ENCODE measurements at regions not wholly inside any gene's neighbourhood (a gene's known extent, or its start where the extent isn't known, plus 50 kb on each side); places are given as distances from the start of the nearest gene placed in this dataset.
"Not testable (repeated sequence)": the region's sequence is repeated elsewhere in the genome, so short reads cannot be mapped to it uniquely, and the experiment has no call there.

- no peak for DNase-seq
Measured at GRCh38 chr16:8183176-8184099, 406.9 kb downstream of the TMEM114 start.

GRCh38 chr16:8182761-8183160 lies 407.6 kb downstream of the TMEM114 start:
- DNase-seq = no peak

- DNase-seq = no peak
Measured at GRCh38 chr16:8179615-8180014, 410.7 kb downstream of the TMEM114 start.

- no peak for DNase-seq
Measured at GRCh38 chr16:8178271-8178670, 412.0 kb downstream of the TMEM114 start.

GRCh38 chr16:8175411-8175810 lies 414.9 kb downstream of the TMEM114 start:
- DNase-seq = no peak

GRCh38 chr16:8173111-8173644 lies 417.1 kb downstream of the TMEM114 start:
- peak; percentile 31 for DNase-seq

- no peak for DNase-seq
Measured at GRCh38 chr16:8172551-8172950, 417.8 kb downstream of the TMEM114 start.

GRCh38 chr16:8168016-8168415 lies 422.3 kb downstream of the TMEM114 start:
- no peak for DNase-seq

- no peak for DNase-seq
Measured at GRCh38 chr16:8167436-8167835, 422.9 kb downstream of the TMEM114 start.

GRCh38 chr16:8158051-8158450 lies 432.3 kb downstream of the TMEM114 start:
- no peak for DNase-seq

- DNase-seq = no peak
Measured at GRCh38 chr16:8155275-8155674, 435.0 kb downstream of the TMEM114 start.

GRCh38 chr16:8146256-8147012 lies 443.9 kb downstream of the TMEM114 start:
- DNase-seq = no peak

GRCh38 chr16:8138666-8139065 lies 451.6 kb downstream of the TMEM114 start:
- DNase-seq = no peak

GRCh38 chr16:8137606-8138005 lies 452.7 kb downstream of the TMEM114 start:
- DNase-seq = no peak

GRCh38 chr16:8130197-8130596 lies 460.1 kb downstream of the TMEM114 start:
- no peak for DNase-seq

- DNase-seq = no peak
Measured at GRCh38 chr16:8127070-8127469, 463.2 kb downstream of the TMEM114 start.

GRCh38 chr16:8126313-8126712 lies 464.0 kb downstream of the TMEM114 start:
- DNase-seq = no peak

GRCh38 chr16:8120001-8120400 lies 470.3 kb downstream of the TMEM114 start:
- DNase-seq = no peak

- no peak for DNase-seq
Measured at GRCh38 chr16:8115814-8116213, 474.5 kb downstream of the TMEM114 start.

GRCh38 chr16:8114941-8115340 lies 475.4 kb downstream of the TMEM114 start:
- not testable (repeated sequence) for DNase-seq

GRCh38 chr16:8113843-8114242 lies 476.5 kb downstream of the TMEM114 start:
- DNase-seq = no peak

- DNase-seq = no peak
Measured at GRCh38 chr16:8110572-8111514, 479.5 kb downstream of the TMEM114 start.

Data from NCI-H1092 (cell line).